DND-41 (cell line): ENCODE measurements at regions not wholly inside any gene's neighbourhood (a gene's known extent, or its start where the extent isn't known, plus 50 kb on each side); places are given as distances from the start of the nearest gene placed in this dataset.

Experiments used
- EZH2 ChIP-seq: IDR thresholded peaks from 3 replicates; pipeline ENCODE4 v1.6.1; 2012; ENCODE audit warnings: borderline replicate concordance, low read depth, mild to moderate bottlenecking, moderate library complexity, low read length, inconsistent platforms; ENCODE audit not compliant: severe bottlenecking
- TF ChIP-seq, protein P1 (sequence below): IDR thresholded peaks from 2 replicates; pipeline ENCODE4 v1.5.1; 2012; ENCODE audit warnings: borderline replicate concordance, low read length, moderate library complexity, mild to moderate bottlenecking; ENCODE audit not compliant: poor library complexity, severe bottlenecking; ENCODE audit errors: extremely low read depth

- TF ChIP-seq, protein P1, sequence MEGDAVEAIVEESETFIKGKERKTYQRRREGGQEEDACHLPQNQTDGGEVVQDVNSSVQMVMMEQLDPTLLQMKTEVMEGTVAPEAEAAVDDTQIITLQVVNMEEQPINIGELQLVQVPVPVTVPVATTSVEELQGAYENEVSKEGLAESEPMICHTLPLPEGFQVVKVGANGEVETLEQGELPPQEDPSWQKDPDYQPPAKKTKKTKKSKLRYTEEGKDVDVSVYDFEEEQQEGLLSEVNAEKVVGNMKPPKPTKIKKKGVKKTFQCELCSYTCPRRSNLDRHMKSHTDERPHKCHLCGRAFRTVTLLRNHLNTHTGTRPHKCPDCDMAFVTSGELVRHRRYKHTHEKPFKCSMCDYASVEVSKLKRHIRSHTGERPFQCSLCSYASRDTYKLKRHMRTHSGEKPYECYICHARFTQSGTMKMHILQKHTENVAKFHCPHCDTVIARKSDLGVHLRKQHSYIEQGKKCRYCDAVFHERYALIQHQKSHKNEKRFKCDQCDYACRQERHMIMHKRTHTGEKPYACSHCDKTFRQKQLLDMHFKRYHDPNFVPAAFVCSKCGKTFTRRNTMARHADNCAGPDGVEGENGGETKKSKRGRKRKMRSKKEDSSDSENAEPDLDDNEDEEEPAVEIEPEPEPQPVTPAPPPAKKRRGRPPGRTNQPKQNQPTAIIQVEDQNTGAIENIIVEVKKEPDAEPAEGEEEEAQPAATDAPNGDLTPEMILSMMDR: no peak
- no peak for TF ChIP-seq EZH2
Measured at GRCh38 chrX:5632887-5633286, 595.8 kb downstream of the NLGN4X start.
